ENCODE measurements at regions not wholly inside any gene's neighbourhood (a gene's known extent, or its start where the extent isn't known, plus 50 kb on each side); places are given as distances from the start of the nearest gene placed in this dataset.

DNA sequence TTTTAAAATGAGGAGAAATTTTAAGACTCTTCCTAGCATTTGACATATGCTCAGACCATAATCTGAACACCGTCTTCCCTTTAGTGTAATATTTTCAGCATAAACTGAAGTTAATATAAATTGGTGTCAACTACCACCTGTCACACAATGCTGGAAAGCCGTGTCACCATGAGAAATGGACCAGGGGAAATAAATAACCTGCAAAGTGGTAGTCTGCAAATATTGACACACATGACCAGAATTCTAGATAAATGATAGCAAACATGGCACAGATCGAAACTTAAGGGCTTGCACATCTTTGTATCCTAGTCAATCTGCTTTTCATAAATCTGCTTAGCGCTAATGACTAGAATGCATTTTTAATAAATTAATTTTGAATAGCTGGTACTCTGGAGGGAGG, 191.9 kb downstream of the CD83 start:
- TF ChIP-seq, protein P1, sequence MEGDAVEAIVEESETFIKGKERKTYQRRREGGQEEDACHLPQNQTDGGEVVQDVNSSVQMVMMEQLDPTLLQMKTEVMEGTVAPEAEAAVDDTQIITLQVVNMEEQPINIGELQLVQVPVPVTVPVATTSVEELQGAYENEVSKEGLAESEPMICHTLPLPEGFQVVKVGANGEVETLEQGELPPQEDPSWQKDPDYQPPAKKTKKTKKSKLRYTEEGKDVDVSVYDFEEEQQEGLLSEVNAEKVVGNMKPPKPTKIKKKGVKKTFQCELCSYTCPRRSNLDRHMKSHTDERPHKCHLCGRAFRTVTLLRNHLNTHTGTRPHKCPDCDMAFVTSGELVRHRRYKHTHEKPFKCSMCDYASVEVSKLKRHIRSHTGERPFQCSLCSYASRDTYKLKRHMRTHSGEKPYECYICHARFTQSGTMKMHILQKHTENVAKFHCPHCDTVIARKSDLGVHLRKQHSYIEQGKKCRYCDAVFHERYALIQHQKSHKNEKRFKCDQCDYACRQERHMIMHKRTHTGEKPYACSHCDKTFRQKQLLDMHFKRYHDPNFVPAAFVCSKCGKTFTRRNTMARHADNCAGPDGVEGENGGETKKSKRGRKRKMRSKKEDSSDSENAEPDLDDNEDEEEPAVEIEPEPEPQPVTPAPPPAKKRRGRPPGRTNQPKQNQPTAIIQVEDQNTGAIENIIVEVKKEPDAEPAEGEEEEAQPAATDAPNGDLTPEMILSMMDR (IDR thresholded peaks at IDR 0.05): no peak
- no peak for TF ChIP-seq POLR2A (IDR thresholded peaks at IDR 0.05)
